Thyroid gland (tissue), 4 donors: ENCODE measurements at regions not wholly inside any gene's neighbourhood (a gene's known extent, or its start where the extent isn't known, plus 50 kb on each side); places are given as distances from the start of the nearest gene placed in this dataset.

Experiments used
- CTCF ChIP-seq, 6 experiments: fragments of 200-600 bp in 3 of 6; fragments of 450-650 bp in 3 of 6; sonication (generic) in 3 of 6; IDR thresholded peaks; one replicate each; pipeline ENCODE4 v1.5.1; 2016 to 2019; ENCODE audit warnings: antibody characterized with exemption in 6 of 6, mild to moderate bottlenecking in 2 of 6, inconsistent platforms in 1 of 6, moderate library complexity in 1 of 6
- POLR2A ChIP-seq, 2 donors: fragments of 450-650 bp; IDR thresholded peaks; one replicate each; pipeline ENCODE4 v1.6.1; 2017; ENCODE audit warnings: antibody characterized with exemption in 2 of 2, mild to moderate bottlenecking in 2 of 2, moderate library complexity in 1 of 2

DNA sequence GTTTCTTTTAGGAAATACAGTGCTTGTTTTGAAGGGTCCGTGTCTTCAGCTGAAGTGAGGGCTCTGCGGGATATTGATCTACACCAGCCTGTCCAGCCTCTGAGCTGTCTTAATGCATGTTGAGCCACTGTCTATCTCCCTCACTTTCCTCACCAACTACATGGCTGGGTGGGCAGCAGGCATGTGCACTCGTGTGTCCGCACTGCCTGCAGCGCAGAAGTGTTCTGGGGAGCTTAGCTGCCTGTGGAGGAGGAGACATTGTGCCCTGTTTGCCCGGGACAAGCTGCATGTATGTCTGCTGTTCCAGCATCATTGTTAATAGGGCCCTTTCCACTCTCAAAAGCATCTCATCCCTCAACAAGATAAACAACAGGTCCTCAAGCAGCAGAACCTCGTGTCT lies 133.1 kb upstream of the EEPD1 start:
- TF ChIP-seq POLR2A (IDR thresholded peaks at IDR 0.05): no peak
- TF ChIP-seq CTCF (IDR thresholded peaks at IDR 0.05): no peak
